IgD-negative memory B cell (primary cell): ENCODE measurements at regions not wholly inside any gene's neighbourhood (a gene's known extent, or its start where the extent isn't known, plus 50 kb on each side); places are given as distances from the start of the nearest gene placed in this dataset.

Experiments used
- H3K27ac Mint-ChIP-seq, 3 donors: one replicate each; pipeline ENCODE4 v1.8.0; 2020 to 2022; ENCODE audit warnings: mild to moderate bottlenecking in 3 of 3, mixed read lengths in 3 of 3, moderate library complexity in 1 of 3
- H3K27me3 Mint-ChIP-seq: one replicate; pipeline ENCODE4 v1.8.0; 2021; ENCODE audit warnings: mixed read lengths
- H3K36me3 Mint-ChIP-seq: one replicate; pipeline ENCODE4 v1.8.0; 2020; ENCODE audit warnings: mild to moderate bottlenecking, mixed read lengths
- H3K4me1 Mint-ChIP-seq, 3 donors: one replicate each; pipeline ENCODE4 v1.8.0; 2020 to 2022; ENCODE audit warnings: mixed read lengths in 3 of 3, mild to moderate bottlenecking in 1 of 3
- H3K4me3 Mint-ChIP-seq, 4 donors: one replicate each; pipeline ENCODE4 v1.8.0; 2020 to 2022; ENCODE audit warnings: mild to moderate bottlenecking in 4 of 4, mixed read lengths in 4 of 4, moderate library complexity in 3 of 4
- H3K9me3 Mint-ChIP-seq, 3 donors: one replicate each; pipeline ENCODE4 v1.8.0; 2020 to 2021; ENCODE audit warnings: mixed read lengths in 3 of 3, mild to moderate bottlenecking in 1 of 3

GRCh38 chr13:40480915-40481516, 185.4 kb downstream of the FOXO1 start:
- no peaks in the 10 kb centered on the region for H3K9me3 Mint-ChIP-seq
- peaks cover 13 to 37% (median 35%) of the 10 kb centered on the region in 3 donors for H3K4me1 Mint-ChIP-seq
- peaks cover 13% of the 10 kb centered on the region for H3K27me3 Mint-ChIP-seq
- peaks cover 8% of the 10 kb centered on the region for H3K36me3 Mint-ChIP-seq
- H3K4me3 Mint-ChIP-seq: peak overlapping the region in 2 of 4 donors; percentile 34
- no peak overlapping the region for H3K27ac Mint-ChIP-seq

- H3K4me3 Mint-ChIP-seq: peak overlapping the region in 1 of 4 donors; percentile 72
- H3K9me3 Mint-ChIP-seq: no peaks in the 10 kb centered on the region
- peak overlapping the region in 1 of 3 donors; percentile 78 for H3K27ac Mint-ChIP-seq
- peaks cover 17% of the 10 kb centered on the region for H3K27me3 Mint-ChIP-seq
- peaks cover 15 to 33% (median 31%) of the 10 kb centered on the region in 3 donors for H3K4me1 Mint-ChIP-seq
- peaks cover 9% of the 10 kb centered on the region for H3K36me3 Mint-ChIP-seq
These were observed 182.8 kb downstream of the FOXO1 start for GRCh38 chr13:40483601-40484000.

- H3K9me3 Mint-ChIP-seq: no peaks in the 10 kb centered on the region
- peak overlapping the region in 1 of 3 donors; percentile 5 for H3K27ac Mint-ChIP-seq
- H3K27me3 Mint-ChIP-seq: peaks cover 18% of the 10 kb centered on the region
- peak overlapping the region in 2 of 4 donors; percentile 83 to 88 for H3K4me3 Mint-ChIP-seq
- peaks cover 15 to 33% (median 31%) of the 10 kb centered on the region in 3 donors for H3K4me1 Mint-ChIP-seq
- peaks cover 9% of the 10 kb centered on the region for H3K36me3 Mint-ChIP-seq
These were observed 182.2 kb downstream of the FOXO1 start for GRCh38 chr13:40484101-40484800.

- Mint-ChIP-seq H3K27ac (no peak overlapping the region), H3K4me3 (peak overlapping the region in 2 of 4 donors; percentile 0 to 88), H3K9me3 (no peaks in the 10 kb centered on the region), H3K4me1 (peaks cover 15 to 33% (median 31%) of the 10 kb centered on the region in 3 donors), H3K36me3 (peaks cover 9% of the 10 kb centered on the region), H3K27me3 (peaks cover 21% of the 10 kb centered on the region)
These were observed 181.5 kb downstream of the FOXO1 start for GRCh38 chr13:40484974-40485373.

- peaks cover 15 to 29% (median 26%) of the 10 kb centered on the region in 3 donors for H3K4me1 Mint-ChIP-seq
These were observed 180.6 kb downstream of the FOXO1 start for GRCh38 chr13:40485611-40486517.

GRCh38 chr13:40486518-40487163, 179.8 kb downstream of the FOXO1 start:
- peaks cover 9% of the 10 kb centered on the region for H3K36me3 Mint-ChIP-seq
- no peaks in the 10 kb centered on the region for H3K9me3 Mint-ChIP-seq
- H3K27me3 Mint-ChIP-seq: peaks cover 16% of the 10 kb centered on the region
- no peak overlapping the region for H3K27ac Mint-ChIP-seq
- H3K4me1 Mint-ChIP-seq: peaks cover 15 to 23% (median 20%) of the 10 kb centered on the region in 3 donors
- H3K4me3 Mint-ChIP-seq: no peak overlapping the region

More at GRCh38 chr13:40485611-40486517, 180.6 kb downstream of the FOXO1 start:
- peaks cover 9% of the 10 kb centered on the region for H3K36me3 Mint-ChIP-seq
- H3K9me3 Mint-ChIP-seq: no peaks in the 10 kb centered on the region
- peak overlapping the region in 1 of 4 donors; percentile 82 for H3K4me3 Mint-ChIP-seq
- no peak overlapping the region for H3K27ac Mint-ChIP-seq
- peaks cover 19% of the 10 kb centered on the region for H3K27me3 Mint-ChIP-seq

- H3K9me3 Mint-ChIP-seq: no peaks in the 10 kb centered on the region
- peaks cover 17 to 20% (median 18%) of the 10 kb centered on the region in 3 donors for H3K4me1 Mint-ChIP-seq
- H3K36me3 Mint-ChIP-seq: peaks cover 9% of the 10 kb centered on the region
- peaks cover 16% of the 10 kb centered on the region for H3K27me3 Mint-ChIP-seq
- H3K27ac Mint-ChIP-seq: peak overlapping the region in 1 of 3 donors; percentile 57
- H3K4me3 Mint-ChIP-seq: no peak overlapping the region
These were observed 177.5 kb downstream of the FOXO1 start for GRCh38 chr13:40488869-40489391.

GRCh38 chr13:40490086-40490758, 176.2 kb downstream of the FOXO1 start:
- H3K9me3 Mint-ChIP-seq: no peaks in the 10 kb centered on the region
- no peak overlapping the region for H3K4me3 Mint-ChIP-seq
- H3K27ac Mint-ChIP-seq: no peak overlapping the region
- peaks cover 14% of the 10 kb centered on the region for H3K27me3 Mint-ChIP-seq
- H3K36me3 Mint-ChIP-seq: peaks cover 2% of the 10 kb centered on the region
- peaks cover 16 to 24% (median 18%) of the 10 kb centered on the region in 3 donors for H3K4me1 Mint-ChIP-seq

- Mint-ChIP-seq H3K9me3 (no peaks in the 10 kb centered on the region), H3K27me3 (peaks cover 10% of the 10 kb centered on the region), H3K4me1 (peaks cover 14 to 26% (median 20%) of the 10 kb centered on the region in 3 donors), H3K4me3 (no peak overlapping the region), H3K27ac (no peak overlapping the region), H3K36me3 (peaks cover under 1% of the 10 kb centered on the region)
These were observed 173.9 kb downstream of the FOXO1 start for GRCh38 chr13:40492511-40492910.

- Mint-ChIP-seq H3K27ac (peak overlapping the region; percentile 6 to 68 (median 24)), H3K4me1 (peaks cover 12 to 33% (median 20%) of the 10 kb centered on the region in 3 donors), H3K9me3 (no peaks in the 10 kb centered on the region), H3K4me3 (peak overlapping the region in 3 of 4 donors; percentile 12 to 72 (median 35)), H3K36me3 (no peaks in the 10 kb centered on the region), H3K27me3 (peaks cover 5% of the 10 kb centered on the region)
These were observed 171.9 kb downstream of the FOXO1 start for GRCh38 chr13:40494513-40494912.

GRCh38 chr13:40494946-40495620, 171.4 kb downstream of the FOXO1 start:
- Mint-ChIP-seq H3K36me3 (no peaks in the 10 kb centered on the region), H3K4me1 (peaks cover 12 to 33% (median 20%) of the 10 kb centered on the region in 3 donors), H3K9me3 (no peaks in the 10 kb centered on the region), H3K27ac (no peak overlapping the region), H3K27me3 (peaks cover 5% of the 10 kb centered on the region), H3K4me3 (peak overlapping the region in 2 of 4 donors; percentile 12 to 72)

- Mint-ChIP-seq H3K4me3 (no peak overlapping the region), H3K9me3 (no peaks in the 10 kb centered on the region), H3K4me1 (peaks cover 12 to 33% (median 20%) of the 10 kb centered on the region in 3 donors), H3K27ac (no peak overlapping the region), H3K27me3 (peaks cover 5% of the 10 kb centered on the region), H3K36me3 (no peaks in the 10 kb centered on the region)
These were observed 170.8 kb downstream of the FOXO1 start for GRCh38 chr13:40495621-40496001.

GRCh38 chr13:40496035-40496810, 170.2 kb downstream of the FOXO1 start:
- Mint-ChIP-seq H3K36me3 (peaks cover 3% of the 10 kb centered on the region), H3K4me3 (no peak overlapping the region), H3K27ac (peak overlapping the region in 1 of 3 donors; percentile 20), H3K4me1 (peaks cover 12 to 33% (median 20%) of the 10 kb centered on the region in 3 donors), H3K9me3 (no peaks in the 10 kb centered on the region), H3K27me3 (peaks cover 5% of the 10 kb centered on the region)
